GM19468 (cell line): ENCODE measurements at regions not wholly inside any gene's neighbourhood (a gene's known extent, or its start where the extent isn't known, plus 50 kb on each side); places are given as distances from the start of the nearest gene placed in this dataset.

Source experiments
- ATAC-seq: cut with Tn5 transposase; IDR thresholded peaks from one replicate; pipeline ENCODE4 v1.9.1; 2021; ENCODE audit warnings: mild to moderate bottlenecking, moderate library complexity, moderate number of reproducible peaks; ENCODE audit not compliant: unreplicated experiment; ENCODE audit errors: extremely low read depth

DNA sequence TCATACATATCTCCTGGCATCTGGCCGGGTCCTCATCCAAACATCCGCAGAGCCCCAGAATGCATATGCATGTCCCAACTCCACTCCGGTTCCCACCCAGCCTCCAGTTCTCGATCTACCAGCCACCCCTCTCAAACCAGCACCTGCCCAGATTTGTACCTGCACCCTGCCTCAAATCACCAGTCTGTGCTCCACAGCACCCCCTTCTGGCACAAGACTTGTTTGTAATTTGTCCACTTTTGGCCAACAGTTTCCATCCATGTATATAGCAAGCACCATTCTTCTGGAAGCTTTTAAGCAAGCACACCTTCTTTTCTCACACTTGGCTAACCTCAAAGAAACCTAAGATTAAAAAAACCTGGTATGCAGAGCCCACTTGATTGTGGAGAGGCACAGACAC lies 644.1 kb downstream of the MID1IP1 start:
- no peak for ATAC-seq

DNA sequence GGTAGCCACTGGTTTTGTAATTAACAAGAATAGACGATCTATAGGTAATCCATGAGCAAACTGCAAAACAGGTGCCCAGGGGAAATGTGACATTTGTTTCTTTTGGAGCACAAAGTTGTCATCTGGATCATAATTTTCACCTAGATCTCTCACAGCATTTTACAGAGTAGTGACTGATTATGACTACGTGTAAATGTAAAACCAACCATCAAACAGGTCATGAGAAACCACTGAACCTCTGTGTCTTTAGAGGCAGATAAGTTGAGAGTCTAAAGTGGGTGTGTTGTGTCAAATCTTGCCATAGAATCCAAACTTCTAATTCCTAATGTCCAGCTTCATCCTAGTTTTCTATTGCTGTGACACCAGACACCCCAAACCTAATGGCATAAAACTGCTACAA lies 648.1 kb downstream of the MID1IP1 start:
- ATAC-seq, result no peak

DNA sequence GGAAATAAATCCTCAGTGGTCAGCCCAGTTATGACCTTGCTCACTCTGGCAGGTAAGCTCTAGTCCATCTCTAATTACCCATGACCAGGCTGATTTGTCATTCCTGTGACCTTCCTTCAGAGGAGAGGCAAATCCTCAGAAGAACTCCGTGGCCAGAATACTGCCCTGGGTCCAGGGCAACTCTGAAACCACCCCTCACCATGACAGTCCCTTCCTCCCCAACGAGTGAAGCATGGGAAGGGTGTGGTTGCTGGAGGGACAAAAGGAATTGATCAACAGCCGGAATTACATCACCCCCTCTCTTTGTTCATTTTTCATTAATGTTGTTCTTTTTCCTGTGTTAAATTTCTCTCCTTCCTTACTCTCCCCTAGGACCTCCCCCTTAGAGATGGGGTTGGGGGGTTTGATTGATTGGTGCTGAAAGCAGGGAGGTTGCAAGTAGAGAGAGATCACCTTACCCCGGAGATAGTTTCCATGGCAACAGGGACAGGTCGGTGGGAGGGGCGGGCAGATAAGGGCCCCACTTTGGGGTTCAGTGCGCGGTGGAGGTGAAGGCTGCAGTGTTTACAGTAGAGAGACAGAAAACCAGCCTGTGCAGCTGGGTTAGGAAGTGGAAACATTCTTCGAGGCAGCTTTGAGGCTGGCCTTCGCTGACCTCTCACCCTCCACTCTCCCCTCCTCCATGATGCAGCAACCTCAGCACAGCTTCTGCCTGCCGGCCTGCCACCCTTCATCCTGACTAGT lies 647.4 kb downstream of the BCOR start:
- no peak for ATAC-seq

DNA sequence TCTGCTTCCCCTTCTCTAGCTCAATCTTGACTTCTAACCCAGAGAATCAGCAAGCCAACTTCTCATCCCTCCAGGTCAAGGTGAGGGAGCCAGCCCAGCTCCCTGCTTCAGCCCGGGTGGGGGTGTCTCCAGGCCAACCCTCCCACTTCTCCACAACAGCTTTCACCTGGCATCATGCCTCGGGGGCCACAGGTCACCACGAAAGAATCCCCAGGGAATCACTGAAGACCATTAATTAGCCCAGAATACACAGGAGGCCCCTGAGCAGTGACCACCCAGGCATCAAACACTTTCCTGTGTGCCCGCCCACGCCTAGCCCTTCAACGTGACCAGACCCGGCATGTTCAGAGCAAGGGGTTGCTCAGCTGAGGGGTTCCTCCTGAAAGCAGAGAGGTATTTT lies 646.7 kb downstream of the BCOR start:
- no peak for ATAC-seq

DNA sequence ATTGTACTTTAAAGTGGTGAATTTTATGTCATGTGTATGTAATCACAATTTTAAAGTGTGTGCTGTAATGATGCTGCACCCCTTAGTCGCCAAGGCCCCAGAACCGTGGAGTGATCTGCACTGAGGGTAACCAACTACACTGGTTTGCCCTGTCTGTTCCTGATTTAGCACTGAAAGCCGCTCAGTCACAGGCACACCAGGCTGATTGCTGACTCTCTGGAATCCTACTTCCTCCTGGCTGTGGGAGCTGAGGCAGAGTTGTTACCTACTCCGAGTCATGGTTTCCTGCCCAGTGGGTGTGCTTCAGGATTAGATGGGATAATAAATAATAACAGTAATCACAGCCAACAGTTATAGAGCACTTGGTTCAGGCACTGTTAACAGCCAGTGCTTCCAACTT lies 645.4 kb downstream of the BCOR start:
- ATAC-seq, result no peak

DNA sequence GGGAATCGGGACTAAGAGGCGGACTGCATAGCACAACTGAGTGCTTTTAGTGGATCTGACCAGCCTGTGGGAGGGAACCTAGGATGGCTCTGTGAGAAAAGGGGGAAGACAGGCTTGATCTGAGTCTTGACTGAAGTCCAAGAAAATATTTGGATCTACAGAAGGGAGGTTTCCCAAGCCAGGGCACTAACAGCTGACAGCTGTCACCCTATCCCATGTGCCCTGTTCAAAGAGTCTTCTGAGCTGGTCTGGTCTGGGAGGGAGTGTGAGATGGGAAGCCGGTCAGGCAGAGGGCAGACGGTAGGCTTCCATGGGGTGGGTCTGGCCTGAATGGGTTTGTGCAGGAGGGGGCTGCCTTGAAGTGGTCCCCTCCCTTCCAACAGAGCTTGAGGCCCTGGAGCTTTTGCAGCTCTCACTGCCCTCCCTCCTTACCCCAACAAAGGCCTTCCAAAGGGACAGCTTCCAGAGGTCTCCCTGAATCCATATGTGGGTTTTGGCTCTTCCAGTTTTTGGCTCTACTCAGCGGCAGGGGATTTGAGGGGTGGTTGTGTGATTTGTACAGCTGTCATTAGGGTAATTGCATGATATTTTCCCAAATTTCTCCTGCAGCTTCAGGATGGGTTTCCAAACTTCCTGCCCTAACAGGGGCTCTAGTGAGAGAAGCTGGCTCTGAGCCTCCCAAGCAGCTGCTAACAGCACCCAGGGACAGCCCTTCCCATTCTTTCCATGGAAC lies 643.7 kb downstream of the BCOR start:
- no peak for ATAC-seq

DNA sequence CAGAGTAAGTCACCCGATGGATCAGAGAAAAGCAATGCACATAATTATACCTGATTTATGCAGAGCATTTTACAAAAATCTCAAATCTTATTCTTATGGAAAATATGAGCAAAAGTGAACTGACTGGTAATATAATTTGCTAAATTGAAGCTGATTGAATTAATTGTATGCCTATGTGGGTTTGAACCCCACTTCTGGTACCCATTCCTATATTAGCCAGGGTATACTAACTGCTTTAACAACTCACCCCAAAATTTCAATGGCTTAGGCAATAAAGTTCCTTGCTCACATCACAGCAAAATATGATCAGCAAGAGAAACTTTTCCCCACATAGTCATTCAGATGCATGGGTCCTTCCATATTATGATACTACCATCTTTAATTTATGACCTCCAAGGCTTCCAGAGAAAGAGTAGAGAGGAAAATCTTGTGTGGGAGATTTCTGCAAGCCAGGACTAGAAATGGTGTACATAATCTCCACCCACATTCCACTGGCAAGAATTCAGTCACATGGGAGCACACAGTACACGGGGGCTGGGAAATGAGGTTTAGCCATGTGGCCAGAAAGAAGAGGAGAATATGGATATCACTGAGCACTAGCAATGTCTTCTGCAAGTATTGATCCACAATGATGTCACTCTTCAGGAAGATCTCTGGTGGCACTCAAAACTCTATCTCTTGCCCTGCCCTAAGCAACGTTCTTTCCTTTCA lies 640.7 kb downstream of the BCOR start:
- ATAC-seq, result no peak

DNA sequence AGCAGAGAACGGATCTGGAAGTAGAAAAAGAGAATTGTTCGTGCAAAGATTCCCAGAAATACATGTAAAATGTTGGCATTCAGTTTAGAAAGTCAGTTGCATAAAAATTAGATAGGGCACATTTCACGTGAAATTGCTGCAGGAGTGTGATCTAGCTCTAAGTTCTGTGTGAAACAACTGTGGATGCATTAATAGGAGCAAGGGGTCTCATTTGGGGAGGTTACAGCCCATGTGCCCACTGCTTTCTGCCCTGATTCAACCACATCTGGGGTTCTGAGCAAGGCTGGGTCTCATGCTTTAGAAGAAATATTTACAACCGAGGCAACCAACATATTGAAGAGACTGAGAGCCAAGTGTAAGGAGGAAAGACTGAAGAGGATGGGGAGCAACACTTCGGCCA lies 639.0 kb downstream of the BCOR start:
- no peak for ATAC-seq

DNA sequence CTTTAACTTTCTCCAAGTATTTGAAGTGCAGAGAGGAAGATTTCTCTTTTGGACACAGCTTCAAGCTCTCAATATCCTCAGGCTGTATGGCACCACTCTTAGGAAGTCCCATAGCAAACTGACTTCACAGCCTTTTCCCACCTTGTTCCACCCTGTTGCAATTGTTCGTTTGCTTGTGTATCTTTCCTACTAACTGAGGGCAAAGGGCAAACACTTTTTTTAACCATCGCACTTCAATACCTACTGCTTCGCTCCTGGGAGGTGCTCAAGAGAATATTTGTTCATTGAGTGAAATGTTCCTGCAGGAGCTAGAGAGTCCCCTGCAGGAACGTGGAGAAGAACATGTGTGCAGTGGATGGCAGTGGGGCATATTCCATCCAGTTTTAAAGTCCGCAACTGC lies 638.6 kb downstream of the BCOR start:
- ATAC-seq, result no peak

DNA sequence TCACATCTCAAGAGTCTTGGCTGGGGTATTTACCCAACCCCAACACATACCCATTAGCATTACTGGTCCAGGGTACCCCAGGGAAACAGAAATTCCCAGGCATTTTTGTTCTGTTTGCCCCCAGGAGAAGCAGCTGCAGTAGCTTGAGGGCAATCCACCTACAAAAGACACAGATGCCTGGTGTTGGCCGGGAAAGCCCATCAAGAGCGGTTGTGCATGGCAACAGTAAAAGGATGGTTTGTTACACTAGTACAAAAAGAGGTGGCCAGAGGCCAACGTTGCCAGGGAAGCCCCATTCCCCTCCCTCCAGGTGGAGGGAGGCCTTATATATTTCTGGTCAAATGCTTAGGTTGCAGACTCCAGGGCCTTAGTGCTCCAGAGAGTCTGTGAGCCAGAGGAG lies 637.8 kb downstream of the BCOR start:
- no peak for ATAC-seq

DNA sequence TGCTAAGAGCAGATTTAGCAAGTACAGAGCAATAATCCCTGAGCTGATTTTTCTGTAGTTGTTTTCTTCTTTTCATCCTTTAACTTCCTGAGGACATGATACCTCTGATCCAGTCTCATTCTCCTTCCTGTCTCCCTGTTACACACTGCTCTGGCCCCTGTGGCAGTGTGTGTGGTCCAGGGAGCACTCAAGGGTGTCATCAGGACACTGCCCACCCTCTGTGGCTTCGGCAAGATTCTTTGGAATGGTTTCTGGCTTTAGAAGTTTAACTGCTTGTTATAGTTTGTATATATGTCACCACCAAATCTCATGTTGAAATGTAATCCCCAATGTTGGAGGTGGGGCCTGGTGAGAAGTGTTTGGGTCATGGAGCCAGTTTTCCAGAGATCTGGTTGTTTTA lies 637.3 kb downstream of the BCOR start:
- no peak for ATAC-seq

DNA sequence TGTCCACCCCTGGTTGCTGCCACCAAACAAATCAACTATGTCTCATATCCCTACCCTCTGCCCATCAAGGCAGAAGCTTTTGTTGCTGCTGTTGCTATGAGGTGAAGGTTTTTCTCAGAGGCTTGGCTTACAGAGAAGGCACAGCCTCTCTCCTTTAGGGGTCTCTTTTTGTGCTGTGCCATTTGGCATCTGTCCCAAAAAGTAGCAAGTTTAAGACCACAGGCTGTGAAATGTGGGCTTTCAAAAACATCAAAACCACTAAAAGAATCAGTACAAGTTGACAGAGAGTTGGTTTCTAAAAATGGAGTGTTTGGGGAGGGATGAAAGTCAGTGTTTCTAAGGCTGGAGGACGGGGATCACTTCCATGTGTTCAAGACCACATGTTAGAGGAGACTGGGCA lies 634.9 kb downstream of the BCOR start:
- ATAC-seq, result no peak

DNA sequence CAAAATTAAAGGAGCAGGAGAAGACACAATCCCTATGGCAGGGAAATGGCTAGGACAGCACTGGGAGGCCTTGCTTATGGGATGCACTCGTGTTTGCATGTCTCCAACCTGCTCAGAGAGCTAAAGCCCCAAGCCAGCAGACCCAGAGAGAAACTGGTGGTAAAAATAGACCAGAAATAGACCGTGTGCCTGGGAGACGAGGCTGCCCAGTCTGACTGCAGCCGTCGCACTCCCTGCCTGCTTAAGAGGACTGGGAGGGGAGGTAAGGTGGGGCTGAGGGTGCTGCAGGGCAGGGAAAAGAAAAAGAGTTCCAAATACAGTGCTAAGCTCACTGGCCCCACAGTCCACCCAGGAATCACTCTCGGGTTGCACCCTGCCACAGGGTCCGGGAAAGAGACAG lies 633.5 kb downstream of the BCOR start:
- no peak for ATAC-seq

DNA sequence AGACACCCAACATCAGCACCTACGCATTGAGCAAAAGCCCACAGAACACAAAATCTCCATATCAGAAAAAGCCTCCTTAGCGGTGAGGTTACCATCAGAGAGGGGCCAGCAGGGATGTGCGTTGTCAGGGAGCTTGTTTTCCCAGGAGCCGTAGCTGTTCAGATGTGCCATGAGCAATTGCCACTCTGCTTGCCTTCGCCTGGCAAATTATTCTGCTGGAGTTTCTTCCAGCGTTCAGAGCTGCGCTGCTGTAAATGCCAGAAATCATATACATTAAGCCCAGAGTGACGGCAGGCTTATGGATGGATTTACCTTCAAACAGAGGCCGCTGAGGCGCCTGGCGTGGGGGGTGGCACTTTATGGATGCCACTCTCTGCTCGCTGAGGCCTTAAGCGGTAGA lies 632.3 kb downstream of the BCOR start:
- ATAC-seq, result no peak

DNA sequence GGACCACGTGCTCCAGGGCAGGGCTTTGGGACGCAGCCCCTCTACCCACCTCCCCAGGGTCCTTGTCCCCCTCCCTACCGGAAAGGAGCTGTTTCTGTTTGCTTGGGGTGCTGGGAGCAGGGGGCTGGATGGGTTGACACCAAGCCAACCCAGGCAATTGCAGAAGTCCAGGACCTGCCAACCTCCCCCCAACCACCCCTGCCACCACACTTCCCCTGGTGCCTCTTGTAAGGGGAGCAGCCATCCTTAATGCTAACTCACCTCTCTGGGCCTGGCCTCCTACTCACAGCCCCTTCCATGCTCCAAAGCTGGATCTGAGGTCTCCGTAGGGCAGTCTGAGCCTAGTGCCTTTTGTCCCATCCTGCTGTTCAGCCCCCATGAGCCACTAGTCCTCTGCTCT lies 631.9 kb downstream of the BCOR start:
- no peak for ATAC-seq

DNA sequence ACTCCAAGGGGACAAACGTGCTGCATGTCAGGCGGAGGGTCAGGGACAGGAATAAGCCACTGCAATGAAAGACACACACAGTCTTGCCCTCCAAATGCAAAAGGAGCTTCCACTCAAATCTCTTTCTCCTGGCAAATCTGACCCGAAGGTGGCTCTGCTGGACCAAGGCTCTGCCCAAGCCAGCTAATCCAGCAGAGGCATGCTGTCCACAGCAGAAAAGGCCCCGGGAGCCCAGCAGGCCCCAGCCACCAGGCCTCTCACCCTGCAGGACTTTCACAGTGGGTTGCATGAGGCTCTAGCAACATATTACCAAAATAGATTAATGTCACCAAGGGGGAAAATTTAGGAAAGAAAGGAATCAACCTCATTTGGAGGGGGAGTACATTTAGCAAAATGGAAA lies 628.6 kb downstream of the BCOR start:
- ATAC-seq, result no peak

DNA sequence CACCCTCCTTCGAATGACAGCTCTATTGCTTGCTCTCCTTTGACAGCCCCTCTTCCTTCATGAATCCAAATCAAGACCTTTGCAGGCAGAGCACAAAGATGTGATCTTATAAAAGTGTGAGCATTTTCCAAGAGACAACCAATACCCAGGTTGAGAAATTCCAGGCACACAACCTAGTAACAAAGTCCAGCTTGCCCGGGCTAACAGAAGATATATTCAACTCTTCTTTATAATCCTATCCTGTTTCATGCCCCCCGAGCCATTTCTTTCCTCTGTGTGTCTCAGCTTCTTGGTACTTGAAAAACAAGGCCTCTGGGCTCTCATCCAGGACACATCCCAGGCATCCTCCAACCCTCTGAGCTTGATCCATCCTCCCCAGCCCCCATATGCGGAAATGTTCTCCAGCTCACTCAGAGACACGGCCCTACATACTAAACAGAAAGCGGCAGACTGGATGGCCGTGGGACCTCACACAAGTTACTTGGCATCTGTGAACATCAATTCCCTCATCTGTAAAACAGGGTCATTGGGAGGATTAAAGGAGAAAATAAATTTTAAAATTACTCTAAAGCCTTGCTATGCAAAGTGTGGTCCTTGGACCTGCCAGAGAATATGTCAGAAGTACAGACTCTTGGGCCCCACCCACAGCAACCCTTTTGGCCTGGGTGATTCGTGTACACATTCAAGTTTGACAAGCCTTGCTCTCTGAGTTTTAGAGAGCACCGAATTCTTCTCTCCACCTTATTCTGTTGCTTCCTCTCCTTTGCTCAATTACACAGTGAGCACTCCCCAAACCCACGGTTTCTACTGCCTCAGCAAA lies 627.0 kb downstream of the BCOR start:
- ATAC-seq, result no peak

DNA sequence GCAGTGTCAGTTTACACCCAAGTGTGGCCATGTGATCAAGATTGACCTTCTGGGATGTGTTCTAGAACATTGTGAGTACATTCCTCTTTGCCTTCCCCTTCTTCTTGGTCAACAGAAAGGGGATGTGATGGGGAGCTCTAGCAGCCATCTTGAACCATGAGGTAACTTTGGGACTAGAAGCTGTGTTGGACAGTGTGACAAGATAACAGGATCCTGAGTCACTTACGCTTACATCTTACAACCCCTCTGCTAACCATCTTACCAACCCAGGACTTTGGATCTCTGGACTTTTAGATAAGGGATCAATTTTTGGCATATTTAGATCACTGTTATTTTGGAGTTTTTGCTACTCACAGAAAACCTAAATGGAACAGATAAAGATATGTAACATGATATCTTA lies 625.6 kb downstream of the BCOR start:
- ATAC-seq, result no peak

DNA sequence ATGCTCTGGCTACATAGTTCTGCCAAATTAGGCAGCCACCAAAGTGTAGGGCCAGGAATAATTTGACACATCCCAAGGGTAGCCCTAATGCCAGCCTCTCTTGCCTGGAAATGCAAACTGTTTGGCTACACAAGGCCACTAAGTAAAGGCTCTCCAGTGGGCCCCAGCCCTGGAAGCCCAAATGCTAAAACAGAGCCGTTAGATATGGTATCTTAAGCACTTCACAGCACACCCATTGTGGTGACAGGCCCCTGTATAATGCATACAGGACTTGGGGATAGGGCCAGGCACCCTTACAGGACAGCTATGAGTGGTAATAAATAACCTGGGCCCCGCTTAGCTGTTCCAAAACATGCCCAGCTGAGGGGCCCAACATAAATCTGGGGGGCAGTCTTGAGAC lies 623.9 kb downstream of the BCOR start:
- ATAC-seq, result no peak

DNA sequence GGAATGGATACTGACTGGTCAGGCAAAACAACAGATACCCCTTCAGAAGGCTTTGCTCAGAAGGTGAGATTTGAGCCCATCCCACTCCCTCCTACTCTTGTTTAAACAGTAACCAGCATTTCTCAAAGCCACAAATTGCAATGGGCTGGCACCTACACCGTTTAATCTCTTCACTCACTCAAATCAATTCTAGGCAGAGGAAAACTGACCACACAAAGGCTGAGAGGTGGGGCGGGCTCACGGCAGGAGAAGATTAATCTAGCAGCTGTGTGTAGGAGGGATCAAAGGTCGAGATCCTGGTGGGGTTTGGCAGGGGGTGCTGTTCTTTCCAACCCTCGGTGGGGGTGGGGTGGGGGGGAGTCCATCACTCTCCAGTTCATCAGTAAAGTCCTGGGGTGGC lies 622.4 kb downstream of the BCOR start:
- no peak for ATAC-seq

DNA sequence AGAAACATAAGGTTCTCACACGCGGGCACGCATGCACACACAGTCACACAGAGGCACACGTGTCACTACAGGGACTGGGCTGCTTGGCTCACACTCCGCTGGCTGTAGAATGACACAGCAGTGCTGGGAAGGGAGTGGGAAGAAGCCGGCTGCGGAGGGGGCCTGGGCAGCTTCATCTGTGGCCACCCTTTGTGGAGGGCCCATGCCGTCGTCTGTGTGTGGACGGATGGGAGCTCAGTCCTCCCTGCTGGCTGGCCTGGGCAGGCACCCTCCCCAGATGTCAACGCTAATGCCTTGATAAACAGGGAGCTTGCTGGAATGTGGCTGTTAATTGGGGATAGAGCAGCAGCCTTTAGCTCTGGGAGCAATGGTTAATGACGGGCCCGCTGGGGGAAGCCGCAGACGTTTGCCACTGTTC lies 621.1 kb downstream of the BCOR start:
- no peak for ATAC-seq
